Stomach (tissue), 8 donors: ENCODE measurements at regions not wholly inside any gene's neighbourhood (a gene's known extent, or its start where the extent isn't known, plus 50 kb on each side); places are given as distances from the start of the nearest gene placed in this dataset.
A peak's percentile ranks its signal among the peaks of the same experiment; 100 is the strongest.

Experiments used
- DNase-seq, 2 donors: peaks; one replicate each; pipeline versions ENCODE4 v3.0.0 to v3.0.0-alpha.2; 2013 to 2019
- H3K27ac ChIP-seq, 5 donors: fragments of 200-600 bp in 4 of 5; sonication (generic) in 4 of 5; one replicate each; pipeline ENCODE4 v1.5.1; 2013 to 2019; ENCODE audit warnings: mild to moderate bottlenecking in 1 of 5, moderate library complexity in 1 of 5
- H3K27me3 ChIP-seq, 3 donors: fragments of 200-600 bp; sonication (generic); one replicate each; pipeline ENCODE4 v1.5.1; 2017 to 2019; ENCODE audit warnings: mixed run types in 1 of 3
- H3K36me3 ChIP-seq, 4 donors: fragments of 200-600 bp; sonication (generic); 1 replicate in 3 of 4; 2 replicates in 1 of 4; pipeline ENCODE4 v1.5.1; 2016 to 2019
- H3K4me1 ChIP-seq, 4 donors: fragments of 200-600 bp; sonication (generic); one replicate each; pipeline ENCODE4 v1.5.1; 2016 to 2019
- H3K4me3 ChIP-seq, 4 donors: fragments of 200-600 bp; sonication (generic) in 3 of 4; one replicate each; pipeline ENCODE4 v1.5.1; 2016 to 2019; ENCODE audit warnings: mild to moderate bottlenecking in 1 of 4
- H3K9me3 ChIP-seq, 4 donors: fragments of 200-600 bp; sonication (generic); one replicate each; pipeline ENCODE4 v1.5.1; 2016 to 2019
- EP300 ChIP-seq: sonication (generic); formaldehyde crosslinking; IDR thresholded peaks from one replicate; pipeline ENCODE4 v1.6.1; 2017; ENCODE audit warnings: antibody characterized with exemption
- POLR2A ChIP-seq, 4 donors: fragments of 450-650 bp; IDR thresholded peaks; one replicate each; pipeline ENCODE4 v1.6.1; 2016; ENCODE audit warnings: antibody characterized with exemption in 4 of 4, control low read depth in 2 of 4, mild to moderate bottlenecking in 1 of 4, moderate library complexity in 1 of 4
- POLR2AphosphoS5 ChIP-seq, 3 donors: sonication (generic); formaldehyde crosslinking; IDR thresholded peaks; one replicate each; pipeline ENCODE4 v1.6.1; 2016; ENCODE audit warnings: antibody characterized with exemption in 3 of 3
- WGBS, 5 donors: extraction: QIAGEN DNeasy Blood & Tissue Kit in 3 of 5; methylation state at CpG; one replicate each; pipeline versions ENCODE4 v1.1.5 to v1.1.7; 2013 to 2018; 5-methylcytosine and 5-hydroxymethylcytosine counted together
- intact Hi-C: fragments of 100-400 bp; cut with DNase I; formaldehyde crosslinking; loops from one replicate; pipeline ENCODE4 v1.15.1; 2023; ENCODE audit warnings: low total_unique reads
- TF ChIP-seq, protein P1 (sequence below), 7 experiments: fragments of 450-650 bp in 4 of 7; fragments of 200-600 bp in 3 of 7; sonication (generic) in 3 of 7; IDR thresholded peaks; one replicate each; pipeline ENCODE4 v1.5.1; 2016 to 2019; ENCODE audit warnings: antibody characterized with exemption in 7 of 7, control low read depth in 2 of 7, mild to moderate bottlenecking in 1 of 7
- donor health status: healthy with polysubstance abuse.
- donor health status: Bipolar disorder and iron deficiency.
- donor health status: healthy.

DNA sequence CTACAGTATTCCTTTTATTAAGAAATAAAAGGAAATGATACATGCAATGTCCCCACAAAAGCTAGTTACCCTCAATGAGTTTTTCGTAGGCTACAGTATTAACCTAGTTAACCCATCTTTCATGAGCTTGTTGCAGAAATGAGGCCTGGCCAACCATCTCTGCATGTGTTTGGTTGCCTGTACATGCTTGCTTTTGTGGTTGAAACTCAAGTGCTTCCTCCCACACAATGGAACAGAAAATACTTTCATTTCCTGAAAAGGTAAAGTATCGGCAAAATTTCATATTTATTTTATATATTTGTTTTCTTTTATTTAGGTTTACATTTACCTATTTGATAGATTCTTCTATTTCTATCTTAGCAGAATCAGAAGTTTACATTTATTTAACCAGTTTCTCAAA is 214.6 kb upstream of the FAM241A start:
- Histone ChIP-seq H3K4me3 (no peak overlapping the region), H3K36me3 (no peaks in the 10 kb centered on the region), H3K27ac (no peak overlapping the region), H3K9me3 (no peaks in the 10 kb centered on the region), H3K4me1 (no peaks in the 10 kb centered on the region), H3K27me3 (no peaks in the 10 kb centered on the region)
- DNase-seq: peak in 1 of 2 donors; percentile 15
- WGBS, 5 donors: 64 to 81% (median 69%) methylated on average over 2 of the region's 2 CpGs
- intact Hi-C loops: no loop called here
- TF ChIP-seq, protein P1, sequence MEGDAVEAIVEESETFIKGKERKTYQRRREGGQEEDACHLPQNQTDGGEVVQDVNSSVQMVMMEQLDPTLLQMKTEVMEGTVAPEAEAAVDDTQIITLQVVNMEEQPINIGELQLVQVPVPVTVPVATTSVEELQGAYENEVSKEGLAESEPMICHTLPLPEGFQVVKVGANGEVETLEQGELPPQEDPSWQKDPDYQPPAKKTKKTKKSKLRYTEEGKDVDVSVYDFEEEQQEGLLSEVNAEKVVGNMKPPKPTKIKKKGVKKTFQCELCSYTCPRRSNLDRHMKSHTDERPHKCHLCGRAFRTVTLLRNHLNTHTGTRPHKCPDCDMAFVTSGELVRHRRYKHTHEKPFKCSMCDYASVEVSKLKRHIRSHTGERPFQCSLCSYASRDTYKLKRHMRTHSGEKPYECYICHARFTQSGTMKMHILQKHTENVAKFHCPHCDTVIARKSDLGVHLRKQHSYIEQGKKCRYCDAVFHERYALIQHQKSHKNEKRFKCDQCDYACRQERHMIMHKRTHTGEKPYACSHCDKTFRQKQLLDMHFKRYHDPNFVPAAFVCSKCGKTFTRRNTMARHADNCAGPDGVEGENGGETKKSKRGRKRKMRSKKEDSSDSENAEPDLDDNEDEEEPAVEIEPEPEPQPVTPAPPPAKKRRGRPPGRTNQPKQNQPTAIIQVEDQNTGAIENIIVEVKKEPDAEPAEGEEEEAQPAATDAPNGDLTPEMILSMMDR (IDR thresholded peaks at IDR 0.05): no peak
- TF ChIP-seq EP300: no peak
- no peak for TF ChIP-seq POLR2A (IDR thresholded peaks at IDR 0.05)
- TF ChIP-seq POLR2AphosphoS5 (IDR thresholded peaks at IDR 0.05): no peak

DNA sequence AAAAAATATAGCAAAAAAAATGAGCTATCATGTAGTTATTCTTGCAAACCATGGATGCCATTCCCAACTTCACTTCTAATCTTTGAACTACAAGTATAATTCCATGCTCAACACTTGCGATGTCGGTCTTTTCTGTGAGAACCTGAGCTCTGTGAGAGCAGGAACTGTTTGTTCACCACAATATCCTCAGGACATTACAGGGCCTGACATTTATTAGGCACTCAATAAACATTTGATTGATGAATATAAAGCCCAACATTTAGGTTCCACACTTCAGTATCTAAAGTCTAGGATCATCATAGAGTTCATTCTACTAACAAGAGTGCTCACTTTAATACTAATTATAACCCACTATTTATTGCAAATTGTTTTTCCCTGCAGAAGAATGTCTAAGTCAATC is 211.6 kb upstream of the FAM241A start:
- no peaks in the 10 kb centered on the region for H3K36me3 ChIP-seq
- no peak for DNase-seq
- no peaks in the 10 kb centered on the region for H3K4me1 ChIP-seq
- intact Hi-C loops: no loop called here
- no peak for TF ChIP-seq POLR2AphosphoS5 (IDR thresholded peaks at IDR 0.05)
- TF ChIP-seq EP300: no peak
- TF ChIP-seq, protein P1 (IDR thresholded peaks at IDR 0.05): no peak
- no peak for TF ChIP-seq POLR2A (IDR thresholded peaks at IDR 0.05)
- H3K4me3 ChIP-seq: no peak overlapping the region
- WGBS, 5 donors: 79 to 85% (median 82%) methylated on average over 2 of the region's 2 CpGs
- H3K27ac ChIP-seq: no peak overlapping the region
- H3K27me3 ChIP-seq: no peaks in the 10 kb centered on the region
- no peaks in the 10 kb centered on the region for H3K9me3 ChIP-seq

DNA sequence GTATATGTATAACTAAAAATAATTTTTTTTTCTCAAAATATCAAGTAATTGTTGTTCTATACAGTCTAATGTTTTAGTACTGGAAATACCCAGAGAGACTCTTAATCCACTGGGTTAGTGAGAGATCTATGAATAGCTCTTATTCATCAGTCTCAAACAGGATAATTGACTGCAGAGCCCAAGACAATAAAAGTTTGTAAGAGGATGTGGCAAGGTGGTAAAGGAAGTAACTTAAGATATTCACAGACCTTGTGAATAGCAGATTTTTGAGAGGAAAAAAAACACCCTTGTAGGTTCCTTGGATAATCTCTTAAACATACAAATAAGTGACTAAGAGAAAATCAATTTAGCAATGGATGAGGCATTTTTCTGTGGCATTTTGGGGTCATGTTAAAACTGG is 210.9 kb upstream of the FAM241A start:
- no peaks in the 10 kb centered on the region for H3K36me3 ChIP-seq
- H3K9me3 ChIP-seq: no peaks in the 10 kb centered on the region
- TF ChIP-seq EP300: no peak
- TF ChIP-seq POLR2AphosphoS5 (IDR thresholded peaks at IDR 0.05): no peak
- no peak for TF ChIP-seq POLR2A (IDR thresholded peaks at IDR 0.05)
- TF ChIP-seq, protein P1 (IDR thresholded peaks at IDR 0.05): no peak
- H3K4me3 ChIP-seq: no peak overlapping the region
- H3K27me3 ChIP-seq: no peaks in the 10 kb centered on the region
- DNase-seq: no peak
- no peaks in the 10 kb centered on the region for H3K4me1 ChIP-seq
- H3K27ac ChIP-seq: no peak overlapping the region
- intact Hi-C loops: no loop called here

DNA sequence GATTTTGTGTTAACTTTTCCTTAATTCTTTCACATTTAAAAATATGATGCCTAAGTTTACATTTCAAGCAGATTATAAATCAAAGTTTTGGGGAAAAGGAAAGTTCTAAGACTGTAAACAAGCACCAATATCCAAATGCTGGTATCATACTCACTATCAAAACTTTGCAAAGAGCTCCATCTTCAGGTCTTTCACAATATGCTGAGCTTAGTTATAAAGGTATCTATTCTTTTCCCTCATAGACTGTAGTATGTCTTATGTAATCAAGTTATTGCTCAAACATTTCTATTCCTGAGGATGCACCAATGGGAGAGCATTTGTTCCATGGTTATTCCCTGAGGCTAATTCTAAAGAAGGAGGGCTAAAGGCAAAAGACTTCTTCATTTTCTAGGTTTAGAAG is 207.9 kb upstream of the FAM241A start:
- Histone ChIP-seq H3K9me3 (no peaks in the 10 kb centered on the region), H3K27me3 (no peaks in the 10 kb centered on the region), H3K36me3 (no peaks in the 10 kb centered on the region), H3K4me1 (no peaks in the 10 kb centered on the region), H3K4me3 (no peak overlapping the region), H3K27ac (no peak overlapping the region)
- TF ChIP-seq POLR2A (IDR thresholded peaks at IDR 0.05) (no peak), EP300 (no peak), POLR2AphosphoS5 (IDR thresholded peaks at IDR 0.05) (no peak)
- TF ChIP-seq, protein P1 (IDR thresholded peaks at IDR 0.05): no peak
- DNase-seq: peak in 1 of 2 donors; percentile 35
- intact Hi-C loops: no loop called here
